ENCODE measurements at regions not wholly inside any gene's neighbourhood (a gene's known extent, or its start where the extent isn't known, plus 50 kb on each side); places are given as distances from the start of the nearest gene placed in this dataset.
A peak's percentile ranks its signal among the peaks of the same experiment; 100 is the strongest.

DNA sequence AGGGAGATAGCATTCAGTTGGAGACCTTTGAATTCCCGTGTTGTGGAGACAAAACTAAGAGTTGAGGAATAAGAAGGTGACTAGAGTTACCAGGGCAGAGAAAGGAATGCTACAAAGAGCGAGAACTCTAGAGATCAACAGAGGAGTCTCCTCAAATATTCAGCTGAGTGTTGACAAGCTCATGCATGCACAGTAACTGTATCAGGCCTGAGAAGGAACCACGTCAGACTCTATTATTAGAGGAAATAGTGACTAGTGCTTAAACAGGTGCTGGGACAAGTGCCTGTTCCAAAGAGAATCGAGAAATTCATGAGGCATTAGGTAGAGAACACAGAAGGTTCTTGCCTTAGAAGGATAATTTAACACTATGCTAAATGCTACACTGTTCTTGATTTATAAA, 333.8 kb upstream of the CHORDC1 start:
- Histone ChIP-seq H3K9ac (ENCODE audit: low read depth in 1 of 3, low read length in 3 of 3) (peak overlapping the region in 1 of 3 donors; percentile 58), H3K27me3 (ENCODE audit: control insufficient read depth in 3 of 3, insufficient read depth in 3 of 3, low read length in 3 of 3) (no peaks in the 10 kb centered on the region), H3K4me1 (ENCODE audit: control insufficient read depth in 3 of 3, insufficient read depth in 3 of 3, low read length in 3 of 3) (peaks cover 0 to 10% (median 9%) of the 10 kb centered on the region in 3 donors), H3K36me3 (ENCODE audit: control insufficient read depth in 3 of 3, insufficient read depth in 3 of 3, low read length in 3 of 3) (no peaks in the 10 kb centered on the region), H3K27ac (ENCODE audit: low read depth, low read length) (peak overlapping the region; percentile 87), H3K9me3 (ENCODE audit: control insufficient read depth in 3 of 3, low read length in 3 of 3) (no peaks in the 10 kb centered on the region), H3K4me3 (ENCODE audit: low read length in 3 of 3) (peak overlapping the region in 1 of 3 donors; percentile 8)

DNA sequence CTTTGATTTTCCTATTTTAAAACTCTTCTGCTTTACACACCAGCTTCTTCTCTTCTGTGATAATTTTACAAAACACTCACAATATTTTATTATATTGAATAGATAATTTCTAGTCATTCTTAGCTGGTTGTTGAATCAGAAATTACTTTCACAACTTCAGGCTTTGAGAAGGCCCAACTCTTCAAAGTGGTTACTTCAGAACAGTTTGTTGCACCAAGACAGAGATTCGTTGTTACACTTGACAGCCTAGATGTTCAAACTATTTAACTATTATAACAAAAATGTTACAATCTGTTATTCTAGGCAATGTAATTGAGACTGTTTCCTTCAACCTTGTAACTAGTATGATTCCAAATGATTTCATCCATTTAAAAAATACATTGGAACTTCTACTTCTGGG, 333.2 kb upstream of the CHORDC1 start:
- H3K4me1 ChIP-seq (ENCODE audit: control insufficient read depth in 3 of 3, insufficient read depth in 3 of 3, low read length in 3 of 3): peaks cover 0 to 10% (median 9%) of the 10 kb centered on the region in 3 donors
- peak overlapping the region in 1 of 3 donors; percentile 58 for H3K9ac ChIP-seq (ENCODE audit: low read depth in 1 of 3, low read length in 3 of 3)
- peak overlapping the region; percentile 87 for H3K27ac ChIP-seq (ENCODE audit: low read depth, low read length)
- H3K36me3 ChIP-seq (ENCODE audit: control insufficient read depth in 3 of 3, insufficient read depth in 3 of 3, low read length in 3 of 3): no peaks in the 10 kb centered on the region
- no peaks in the 10 kb centered on the region for H3K9me3 ChIP-seq (ENCODE audit: control insufficient read depth in 3 of 3, low read length in 3 of 3)
- H3K4me3 ChIP-seq (ENCODE audit: low read length in 3 of 3): no peak overlapping the region
- no peaks in the 10 kb centered on the region for H3K27me3 ChIP-seq (ENCODE audit: control insufficient read depth in 3 of 3, insufficient read depth in 3 of 3, low read length in 3 of 3)

DNA sequence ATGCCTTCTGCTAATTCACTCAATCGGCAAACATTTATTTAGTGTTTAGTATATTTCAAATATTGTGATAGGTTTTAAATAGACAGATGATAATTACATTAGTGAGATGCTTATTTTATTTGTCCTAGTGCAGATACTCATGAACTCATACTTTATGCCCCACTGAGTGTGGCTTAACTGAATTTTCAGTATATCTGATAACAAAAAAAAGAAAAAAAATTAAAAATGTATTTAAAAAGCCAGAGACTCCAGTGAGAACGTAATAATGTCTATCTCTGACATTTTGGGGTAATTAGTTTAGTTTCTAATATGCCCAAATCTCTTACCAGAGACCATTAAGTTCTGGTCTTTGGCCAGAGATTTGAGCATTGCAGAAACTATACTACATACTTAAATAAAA, 332.6 kb upstream of the CHORDC1 start:
- no peaks in the 10 kb centered on the region for H3K36me3 ChIP-seq (ENCODE audit: control insufficient read depth in 3 of 3, insufficient read depth in 3 of 3, low read length in 3 of 3)
- H3K9ac ChIP-seq (ENCODE audit: low read depth in 1 of 3, low read length in 3 of 3): no peak overlapping the region
- H3K27me3 ChIP-seq (ENCODE audit: control insufficient read depth in 3 of 3, insufficient read depth in 3 of 3, low read length in 3 of 3): no peaks in the 10 kb centered on the region
- no peaks in the 10 kb centered on the region for H3K9me3 ChIP-seq (ENCODE audit: control insufficient read depth in 3 of 3, low read length in 3 of 3)
- no peak overlapping the region for H3K27ac ChIP-seq (ENCODE audit: low read depth, low read length)
- peaks cover 0 to 10% (median 9%) of the 10 kb centered on the region in 3 donors for H3K4me1 ChIP-seq (ENCODE audit: control insufficient read depth in 3 of 3, insufficient read depth in 3 of 3, low read length in 3 of 3)
- H3K4me3 ChIP-seq (ENCODE audit: low read length in 3 of 3): no peak overlapping the region

DNA sequence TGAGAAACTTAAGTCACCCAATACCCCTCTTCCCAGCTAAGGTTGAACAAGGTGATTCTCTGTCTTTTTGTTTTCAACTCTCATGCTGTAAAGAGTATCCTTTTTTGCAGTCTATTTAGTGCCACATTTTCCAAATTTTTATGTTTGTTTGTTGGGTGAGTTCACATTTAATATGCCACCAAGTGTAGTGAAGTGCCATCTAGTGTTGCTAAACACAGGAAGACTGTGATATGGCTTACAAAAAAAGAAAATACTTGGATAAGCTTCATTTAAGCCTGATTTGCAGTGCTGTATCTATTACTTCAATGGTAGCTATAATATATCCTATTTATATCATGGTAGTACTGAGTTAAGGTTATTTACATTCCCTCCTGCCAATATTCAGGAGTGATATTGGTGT, 319.2 kb upstream of the CHORDC1 start:
- Histone ChIP-seq H3K27ac (ENCODE audit: low read depth, low read length) (no peak overlapping the region), H3K4me3 (ENCODE audit: low read length in 3 of 3) (no peak overlapping the region), H3K36me3 (ENCODE audit: control insufficient read depth in 3 of 3, insufficient read depth in 3 of 3, low read length in 3 of 3) (no peaks in the 10 kb centered on the region), H3K9ac (ENCODE audit: low read depth in 1 of 3, low read length in 3 of 3) (no peak overlapping the region), H3K27me3 (ENCODE audit: control insufficient read depth in 3 of 3, insufficient read depth in 3 of 3, low read length in 3 of 3) (no peaks in the 10 kb centered on the region), H3K9me3 (ENCODE audit: control insufficient read depth in 3 of 3, low read length in 3 of 3) (no peaks in the 10 kb centered on the region), H3K4me1 (ENCODE audit: control insufficient read depth in 3 of 3, insufficient read depth in 3 of 3, low read length in 3 of 3) (no peaks in the 10 kb centered on the region)

DNA sequence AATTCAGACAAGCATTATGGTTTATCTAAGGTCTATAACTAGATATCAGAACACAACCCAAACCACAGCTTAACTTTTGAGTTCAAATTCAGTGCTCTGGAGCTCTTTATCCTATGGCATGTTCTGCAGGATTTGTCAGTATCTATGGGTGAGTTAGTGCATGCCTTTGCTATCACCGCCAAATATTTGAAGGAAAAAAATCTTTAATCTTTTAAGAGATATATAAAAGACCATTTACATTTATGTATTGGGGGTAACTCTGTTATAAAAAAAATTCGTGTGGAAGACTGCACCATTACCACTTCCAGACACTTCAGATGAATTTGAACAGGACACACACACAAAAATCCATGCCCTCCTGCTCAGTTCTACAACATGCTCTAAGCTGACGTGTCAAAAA, 313.5 kb upstream of the CHORDC1 start:
- Histone ChIP-seq H3K9ac (ENCODE audit: low read depth in 1 of 3, low read length in 3 of 3) (no peak overlapping the region), H3K4me3 (ENCODE audit: low read length in 3 of 3) (no peak overlapping the region), H3K36me3 (ENCODE audit: control insufficient read depth in 3 of 3, insufficient read depth in 3 of 3, low read length in 3 of 3) (no peaks in the 10 kb centered on the region), H3K9me3 (ENCODE audit: control insufficient read depth in 3 of 3, low read length in 3 of 3) (no peaks in the 10 kb centered on the region), H3K27ac (ENCODE audit: low read depth, low read length) (no peak overlapping the region), H3K4me1 (ENCODE audit: control insufficient read depth in 3 of 3, insufficient read depth in 3 of 3, low read length in 3 of 3) (no peaks in the 10 kb centered on the region), H3K27me3 (ENCODE audit: control insufficient read depth in 3 of 3, insufficient read depth in 3 of 3, low read length in 3 of 3) (no peaks in the 10 kb centered on the region)

DNA sequence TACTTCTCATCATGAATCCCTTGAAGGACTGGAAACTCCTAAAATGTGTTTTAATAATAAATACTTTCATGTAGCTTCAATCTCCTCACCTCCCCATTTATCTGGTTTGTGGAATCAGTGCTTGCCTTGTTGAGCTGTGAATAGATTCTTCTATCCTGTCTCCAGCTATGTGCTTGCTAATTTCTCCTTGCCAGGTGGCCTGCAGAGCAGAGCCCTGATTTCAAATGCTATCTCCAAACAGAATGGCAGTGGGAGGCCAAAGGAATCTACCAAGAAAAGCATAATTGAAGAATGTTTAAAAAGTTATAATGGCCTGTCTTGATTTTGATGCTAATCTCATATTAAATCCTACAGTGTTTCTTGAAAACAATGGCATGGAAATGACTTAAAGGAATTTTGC, 309.3 kb upstream of the CHORDC1 start:
- H3K9me3 ChIP-seq (ENCODE audit: control insufficient read depth in 3 of 3, low read length in 3 of 3): no peaks in the 10 kb centered on the region
- no peak overlapping the region for H3K27ac ChIP-seq (ENCODE audit: low read depth, low read length)
- no peak overlapping the region for H3K9ac ChIP-seq (ENCODE audit: low read depth in 1 of 3, low read length in 3 of 3)
- H3K4me1 ChIP-seq (ENCODE audit: control insufficient read depth in 3 of 3, insufficient read depth in 3 of 3, low read length in 3 of 3): no peaks in the 10 kb centered on the region
- no peaks in the 10 kb centered on the region for H3K36me3 ChIP-seq (ENCODE audit: control insufficient read depth in 3 of 3, insufficient read depth in 3 of 3, low read length in 3 of 3)
- no peak overlapping the region for H3K4me3 ChIP-seq (ENCODE audit: low read length in 3 of 3)
- no peaks in the 10 kb centered on the region for H3K27me3 ChIP-seq (ENCODE audit: control insufficient read depth in 3 of 3, insufficient read depth in 3 of 3, low read length in 3 of 3)

DNA sequence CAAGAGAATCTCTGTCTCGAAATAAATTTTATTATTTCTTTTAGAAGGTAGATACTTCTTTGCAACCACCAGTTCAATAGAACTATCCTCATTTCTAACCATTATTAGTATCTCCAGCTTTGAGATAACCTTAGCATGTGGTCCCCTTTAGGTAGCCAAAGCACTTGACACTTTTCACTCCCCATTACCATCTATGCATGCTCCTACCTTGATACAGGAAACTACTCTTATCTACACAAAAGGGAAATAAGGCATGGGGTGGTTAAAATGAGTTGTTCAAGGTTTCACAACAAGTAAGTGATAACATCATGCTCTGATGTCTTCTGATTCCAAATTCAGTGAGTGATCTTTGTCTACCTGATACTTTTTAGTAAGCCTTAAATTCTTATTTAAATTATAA, 308.2 kb upstream of the CHORDC1 start:
- Histone ChIP-seq H3K9ac (ENCODE audit: low read depth in 1 of 3, low read length in 3 of 3) (no peak overlapping the region), H3K36me3 (ENCODE audit: control insufficient read depth in 3 of 3, insufficient read depth in 3 of 3, low read length in 3 of 3) (no peaks in the 10 kb centered on the region), H3K4me1 (ENCODE audit: control insufficient read depth in 3 of 3, insufficient read depth in 3 of 3, low read length in 3 of 3) (no peaks in the 10 kb centered on the region), H3K9me3 (ENCODE audit: control insufficient read depth in 3 of 3, low read length in 3 of 3) (no peaks in the 10 kb centered on the region), H3K4me3 (ENCODE audit: low read length in 3 of 3) (no peak overlapping the region), H3K27me3 (ENCODE audit: control insufficient read depth in 3 of 3, insufficient read depth in 3 of 3, low read length in 3 of 3) (no peaks in the 10 kb centered on the region), H3K27ac (ENCODE audit: low read depth, low read length) (no peak overlapping the region)

DNA sequence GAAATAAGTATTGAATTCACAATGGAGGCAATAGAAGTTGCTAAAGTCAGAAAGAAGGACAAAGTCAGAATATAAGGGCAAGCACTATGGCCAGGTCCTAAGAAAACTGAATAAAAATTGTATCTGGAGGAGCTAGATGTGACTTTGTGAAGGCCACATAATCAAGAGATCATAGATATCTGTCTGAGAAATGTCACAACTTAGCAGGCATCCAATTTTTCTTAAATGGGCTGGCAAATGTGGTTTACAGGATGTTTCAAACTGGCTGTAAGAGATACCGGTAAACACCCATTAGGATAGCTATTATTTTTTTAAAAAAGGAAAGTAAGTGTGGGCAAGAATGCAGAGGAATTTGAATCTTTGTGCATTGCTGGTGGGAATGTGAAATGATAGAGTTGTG, 303.1 kb upstream of the CHORDC1 start:
- no peak overlapping the region for H3K4me3 ChIP-seq (ENCODE audit: low read length in 3 of 3)
- H3K27ac ChIP-seq (ENCODE audit: low read depth, low read length): no peak overlapping the region
- no peaks in the 10 kb centered on the region for H3K36me3 ChIP-seq (ENCODE audit: control insufficient read depth in 3 of 3, insufficient read depth in 3 of 3, low read length in 3 of 3)
- H3K9ac ChIP-seq (ENCODE audit: low read depth in 1 of 3, low read length in 3 of 3): no peak overlapping the region
- no peaks in the 10 kb centered on the region for H3K9me3 ChIP-seq (ENCODE audit: control insufficient read depth in 3 of 3, low read length in 3 of 3)
- H3K4me1 ChIP-seq (ENCODE audit: control insufficient read depth in 3 of 3, insufficient read depth in 3 of 3, low read length in 3 of 3): no peaks in the 10 kb centered on the region
- H3K27me3 ChIP-seq (ENCODE audit: control insufficient read depth in 3 of 3, insufficient read depth in 3 of 3, low read length in 3 of 3): no peaks in the 10 kb centered on the region

DNA sequence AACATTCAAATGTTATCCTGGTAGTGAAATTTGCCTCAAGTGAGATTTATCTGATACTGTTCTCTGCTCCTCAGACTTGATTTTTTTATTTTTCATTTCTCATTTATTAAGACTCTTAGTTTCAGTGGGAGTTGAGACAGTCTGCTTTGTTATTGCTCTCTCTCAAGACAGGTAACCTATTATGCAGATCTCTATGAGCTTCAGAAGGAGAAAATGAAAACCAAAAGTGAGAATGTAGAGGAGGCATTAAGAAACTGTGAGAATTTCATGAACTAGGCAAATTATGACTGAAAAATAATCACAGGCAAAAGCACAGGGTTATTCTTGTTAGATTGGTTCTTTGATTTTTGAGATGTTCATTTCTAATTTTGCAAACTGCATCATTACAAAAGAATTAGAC, 290.0 kb upstream of the CHORDC1 start:
- no peaks in the 10 kb centered on the region for H3K9me3 ChIP-seq (ENCODE audit: control insufficient read depth in 3 of 3, low read length in 3 of 3)
- H3K9ac ChIP-seq (ENCODE audit: low read depth in 1 of 3, low read length in 3 of 3): no peak overlapping the region
- no peaks in the 10 kb centered on the region for H3K36me3 ChIP-seq (ENCODE audit: control insufficient read depth in 3 of 3, insufficient read depth in 3 of 3, low read length in 3 of 3)
- no peak overlapping the region for H3K27ac ChIP-seq (ENCODE audit: low read depth, low read length)
- H3K27me3 ChIP-seq (ENCODE audit: control insufficient read depth in 3 of 3, insufficient read depth in 3 of 3, low read length in 3 of 3): no peaks in the 10 kb centered on the region
- H3K4me3 ChIP-seq (ENCODE audit: low read length in 3 of 3): no peak overlapping the region
- no peaks in the 10 kb centered on the region for H3K4me1 ChIP-seq (ENCODE audit: control insufficient read depth in 3 of 3, insufficient read depth in 3 of 3, low read length in 3 of 3)

DNA sequence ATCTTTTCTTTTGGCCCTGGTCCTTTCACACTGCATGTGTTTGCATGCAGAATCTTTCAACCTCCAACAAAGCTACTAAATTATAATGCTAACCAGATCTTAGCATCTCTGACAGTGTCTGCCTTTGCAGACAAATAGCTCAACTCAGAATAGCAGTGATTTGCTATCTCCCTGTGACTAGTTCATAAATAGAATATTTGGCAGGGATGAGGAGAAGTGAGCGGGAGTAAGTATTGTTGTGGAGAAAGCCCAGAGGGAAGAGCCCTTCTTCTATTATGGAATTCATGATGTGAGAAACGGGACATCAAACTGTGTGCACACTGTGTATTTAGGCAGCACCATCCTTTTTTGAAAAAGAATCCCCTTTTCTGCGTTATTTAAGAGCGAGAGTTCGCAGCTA, 288.0 kb upstream of the CHORDC1 start:
- H3K9ac ChIP-seq (ENCODE audit: low read depth in 1 of 3, low read length in 3 of 3): no peak overlapping the region
- H3K27ac ChIP-seq (ENCODE audit: low read depth, low read length): no peak overlapping the region
- H3K36me3 ChIP-seq (ENCODE audit: control insufficient read depth in 3 of 3, insufficient read depth in 3 of 3, low read length in 3 of 3): no peaks in the 10 kb centered on the region
- no peaks in the 10 kb centered on the region for H3K9me3 ChIP-seq (ENCODE audit: control insufficient read depth in 3 of 3, low read length in 3 of 3)
- H3K4me1 ChIP-seq (ENCODE audit: control insufficient read depth in 3 of 3, insufficient read depth in 3 of 3, low read length in 3 of 3): no peaks in the 10 kb centered on the region
- H3K27me3 ChIP-seq (ENCODE audit: control insufficient read depth in 3 of 3, insufficient read depth in 3 of 3, low read length in 3 of 3): no peaks in the 10 kb centered on the region
- H3K4me3 ChIP-seq (ENCODE audit: low read length in 3 of 3): no peak overlapping the region

Data from skeletal muscle tissue (tissue), 3 donors.